ENCODE measurements at regions not wholly inside any gene's neighbourhood (a gene's known extent, or its start where the extent isn't known, plus 50 kb on each side); places are given as distances from the start of the nearest gene placed in this dataset.

GRCh38 chr20:48325656-48326433 lies 502.0 kb downstream of the PREX1 start (continued):
- TF ChIP-seq PITX1 (CRISPR knock-in tag; IDR thresholded peaks at IDR 0.05) (0 out of 2 replicates have a peak, but pooled peaks have one; percentile 35), ZNF552 (CRISPR knock-in tag; IDR thresholded peaks at IDR 0.05; ENCODE audit: borderline replicate concordance) (peak; percentile 41; the same call in 1 of the 2 replicates), ARNTL (CRISPR knock-in tag; IDR thresholded peaks at IDR 0.05) (no peak), ZNF629 (CRISPR knock-in tag; conservative IDR thresholded peaks at IDR 0.05) (peak; percentile 82), ZNF101 (CRISPR knock-in tag; IDR thresholded peaks at IDR 0.05; ENCODE audit: borderline replicate concordance, low read depth) (no peak)

- no peak overlapping the region for H3K4me2 ChIP-seq (ENCODE audit: low read depth, low read length)
- 37% methylated on average over 4 of the region's 4 CpGs for WGBS (ENCODE audit: low lambda C conversion rate)
- H3K9me3 ChIP-seq (ENCODE audit: low read length) = no peaks in the 10 kb centered on the region
- no peak for ATAC-seq
- no peak for DNase-seq (ENCODE audit: low spot score)
- FAIRE-seq = no peak
- no peaks in the 10 kb centered on the region for H3K4me1 ChIP-seq (ENCODE audit: insufficient read depth, low read length)
- H3K36me3 ChIP-seq (replicated peaks in 1 of 2; ENCODE audit: control insufficient read depth in 1 of 2, insufficient read depth in 2 of 2, low read length in 2 of 2) = no peaks in the 10 kb centered on the region
- no peak overlapping the region for H3K27ac ChIP-seq (ENCODE audit: extremely low read length, insufficient read depth, low read length)
- H3K4me3 ChIP-seq (replicated peaks in 1 of 3; ENCODE audit: insufficient read depth in 1 of 3, low read depth in 2 of 3, low read length in 3 of 3) = no peak overlapping the region
- H2AFZ ChIP-seq (ENCODE audit: low read length) = no peak overlapping the region
- BruUV-seq (replicated peaks) = no TSS peak
- H3K79me2 ChIP-seq (ENCODE audit: insufficient read depth, low read length) = no peaks in the 10 kb centered on the region
- ChIA-PET CTCF (ENCODE audit: low intra/inter-chr PET ratio, low total read pairs) (no interaction called here), POLR2A (no interaction called here)
- peaks cover 3 to 24% of the 10 kb centered on the region in 2 experiments; a peak in 4 of 5 replicates for H3K27me3 ChIP-seq (ENCODE audit: control insufficient read depth in 1 of 2, insufficient read depth in 2 of 2, low read length in 2 of 2)
- no peak overlapping the region for H3K9ac ChIP-seq (ENCODE audit: insufficient read depth, low read depth, low read length)
- TF ChIP-seq HNF4A (CRISPR knock-in tag; IDR thresholded peaks at IDR 0.05) = peak; percentile 37; the same call in 1 of the 2 replicates
- no peak for TF ChIP-seq ZNF205 (CRISPR knock-in tag; IDR thresholded peaks at IDR 0.05)
- in situ Hi-C loops (cut with HindIII; ENCODE audit: extremely low pct_ligation_motif_present, low pct_unique_long_range_greater_than_20kb) (no loop called here), intact Hi-C loops (cut with micrococcal nuclease; ENCODE audit: unreplicated experiment) (no loop called here)
- H4K20me1 ChIP-seq (ENCODE audit: insufficient read depth, low read length) = no peaks in the 10 kb centered on the region
Observed at GRCh38 chr20:48324744-48325143, 503.1 kb downstream of the PREX1 start.

GRCh38 chr20:48321271-48321670 lies 506.5 kb downstream of the PREX1 start:
- POLR2A ChIA-PET = no interaction called here
- no peak overlapping the region for H3K9ac ChIP-seq (ENCODE audit: insufficient read depth, low read depth, low read length)
- 34% methylated on average over 6 of the region's 6 CpGs for WGBS (ENCODE audit: low lambda C conversion rate)
- no peak overlapping the region for H2AFZ ChIP-seq (ENCODE audit: low read length)
- H3K9me3 ChIP-seq (ENCODE audit: low read length) = no peaks in the 10 kb centered on the region
- no peak for FAIRE-seq
- no peak for ATAC-seq
- H3K4me3 ChIP-seq (replicated peaks in 1 of 3; ENCODE audit: insufficient read depth in 1 of 3, low read depth in 2 of 3, low read length in 3 of 3) = no peak overlapping the region
- no peaks in the 10 kb centered on the region for H3K36me3 ChIP-seq (replicated peaks in 1 of 2; ENCODE audit: control insufficient read depth in 1 of 2, insufficient read depth in 2 of 2, low read length in 2 of 2)
- no peaks in the 10 kb centered on the region for H4K20me1 ChIP-seq (ENCODE audit: insufficient read depth, low read length)
- in situ Hi-C loops (cut with HindIII; ENCODE audit: extremely low pct_ligation_motif_present, low pct_unique_long_range_greater_than_20kb) (no loop called here), intact Hi-C loops (cut with micrococcal nuclease; ENCODE audit: unreplicated experiment) (no loop called here)
- H3K27ac ChIP-seq (ENCODE audit: extremely low read length, insufficient read depth, low read length) = no peak overlapping the region
- H3K4me2 ChIP-seq (ENCODE audit: low read depth, low read length) = no peak overlapping the region
- DNase-seq (ENCODE audit: low spot score) = no peak
- CTCF ChIA-PET (ENCODE audit: low intra/inter-chr PET ratio, low total read pairs) = no interaction called here
- H3K4me1 ChIP-seq (ENCODE audit: insufficient read depth, low read length) = no peaks in the 10 kb centered on the region
- H3K79me2 ChIP-seq (ENCODE audit: insufficient read depth, low read length) = no peaks in the 10 kb centered on the region
- H3K27me3 ChIP-seq (ENCODE audit: control insufficient read depth in 1 of 2, insufficient read depth in 2 of 2, low read length in 2 of 2) = peaks cover 2 to 23% of the 10 kb centered on the region in 2 experiments; a peak in 4 of 5 replicates
- TF ChIP-seq TAF1 (CRISPR knock-in tag; IDR thresholded peaks at IDR 0.05) (no peak), AKAP8 (CRISPR knock-in tag; IDR thresholded peaks at IDR 0.05) (no peak), TBP (CRISPR knock-in tag; IDR thresholded peaks at IDR 0.05) (no peak), ZNF367 (CRISPR knock-in tag; IDR thresholded peaks at IDR 0.05; ENCODE audit: borderline replicate concordance) (no peak), ZSCAN25 (CRISPR knock-in tag; IDR thresholded peaks at IDR 0.05) (no peak), ZNF780A (CRISPR knock-in tag; IDR thresholded peaks at IDR 0.05) (no peak), ZNF629 (CRISPR knock-in tag; conservative IDR thresholded peaks at IDR 0.05) (no peak)
- BruUV-seq (replicated peaks) = no TSS peak
